IPS DF 6.9 (cell line): ENCODE measurements at regions not wholly inside any gene's neighbourhood (a gene's known extent, or its start where the extent isn't known, plus 50 kb on each side); places are given as distances from the start of the nearest gene placed in this dataset.
A peak's percentile ranks its signal among the peaks of the same experiment; 100 is the strongest.
"Not testable (repeated sequence)": the region's sequence is repeated elsewhere in the genome, so short reads cannot be mapped to it uniquely, and the experiment has no call there.

Experiments
- DNase-seq: peaks from one replicate; pipeline ENCODE4 v3.0.0-alpha.2; 2013; ENCODE audit warnings: low read depth, low spot score
- H3K27ac ChIP-seq: one replicate; pipeline ENCODE4 v1.5.1; 2013; ENCODE audit warnings: low read length, control low read depth
- H3K27me3 ChIP-seq: 2 replicates; pipeline ENCODE4 v1.6.1; 2013; ENCODE audit warnings: mild to moderate bottlenecking, low read length; ENCODE audit not compliant: control insufficient read depth, insufficient read depth
- H3K36me3 ChIP-seq: 2 replicates; pipeline ENCODE4 v1.6.1; 2013; ENCODE audit warnings: low read length; ENCODE audit not compliant: control insufficient read depth, insufficient read depth
- H3K4me1 ChIP-seq: 2 replicates; pipeline ENCODE4 v1.6.1; 2013; ENCODE audit warnings: low read length; ENCODE audit not compliant: control insufficient read depth, insufficient read depth
- H3K4me3 ChIP-seq: 2 replicates; pipeline ENCODE4 v1.5.1; 2013; ENCODE audit warnings: mild to moderate bottlenecking, low read length
- H3K9me3 ChIP-seq: 2 replicates; pipeline ENCODE4 v1.6.1; 2013; ENCODE audit warnings: low read length, inconsistent platforms; ENCODE audit not compliant: control insufficient read depth, insufficient read depth
- WGBS: extraction: QIAGEN DNeasy Blood & Tissue Kit; methylation state at CpG from one replicate; pipeline ENCODE4 v1.1.7; 2013; ENCODE audit warnings: mixed read lengths, missing lambda C conversion rate; ENCODE audit not compliant: insufficient read length, insufficient coverage; 5-methylcytosine and 5-hydroxymethylcytosine counted together

- H3K27ac ChIP-seq, result no peak overlapping the region
- no CpG with 5 or more reads among the region's 16 CpGs for WGBS
- no peaks in the 10 kb centered on the region for H3K9me3 ChIP-seq
- H3K27me3 ChIP-seq, result no peaks in the 10 kb centered on the region
- H3K4me1 ChIP-seq, result no peaks in the 10 kb centered on the region
- H3K4me3 ChIP-seq, result peak overlapping the region; percentile 53; the same call in 1 of the 2 replicates
- DNase-seq, result no peak
- no peaks in the 10 kb centered on the region for H3K36me3 ChIP-seq
Observed at GRCh38 chr5:154683101-154683880, 71.9 kb upstream of the LARP1 start.

GRCh38 chr5:154679501-154679900, 75.7 kb upstream of the LARP1 start:
- H3K36me3 ChIP-seq, result no peaks in the 10 kb centered on the region
- no CpG with 5 or more reads among the region's 4 CpGs for WGBS
- DNase-seq, result no peak
- H3K27ac ChIP-seq, result no peak overlapping the region
- no peak overlapping the region for H3K4me3 ChIP-seq
- no peaks in the 10 kb centered on the region for H3K4me1 ChIP-seq
- H3K27me3 ChIP-seq, result no peaks in the 10 kb centered on the region
- H3K9me3 ChIP-seq, result no peaks in the 10 kb centered on the region

- no peak overlapping the region for H3K27ac ChIP-seq
- no peaks in the 10 kb centered on the region for H3K36me3 ChIP-seq
- no peak for DNase-seq
- H3K27me3 ChIP-seq, result no peaks in the 10 kb centered on the region
- H3K4me1 ChIP-seq, result no peaks in the 10 kb centered on the region
- no CpG with 5 or more reads among the region's 2 CpGs for WGBS
- H3K9me3 ChIP-seq, result no peaks in the 10 kb centered on the region
- H3K4me3 ChIP-seq, result no peak overlapping the region
Observed at GRCh38 chr5:154677921-154678320, 77.3 kb upstream of the LARP1 start.

- no CpG with 5 or more reads among the region's 1 CpG for WGBS
- no peak overlapping the region for H3K27ac ChIP-seq
- DNase-seq, result no peak
- no peaks in the 10 kb centered on the region for H3K9me3 ChIP-seq
- H3K4me3 ChIP-seq, result no peak overlapping the region
- no peaks in the 10 kb centered on the region for H3K27me3 ChIP-seq
- H3K36me3 ChIP-seq, result no peaks in the 10 kb centered on the region
- no peaks in the 10 kb centered on the region for H3K4me1 ChIP-seq
Observed at GRCh38 chr5:154676508-154676907, 78.7 kb upstream of the LARP1 start.

GRCh38 chr5:154674029-154674428, 81.1 kb upstream of the LARP1 start:
- no peaks in the 10 kb centered on the region for H3K4me1 ChIP-seq
- WGBS, result no CpG with 5 or more reads among the region's 2 CpGs
- H3K27ac ChIP-seq, result no peak overlapping the region
- H3K9me3 ChIP-seq, result no peaks in the 10 kb centered on the region
- H3K27me3 ChIP-seq, result no peaks in the 10 kb centered on the region
- no peak for DNase-seq
- no peaks in the 10 kb centered on the region for H3K36me3 ChIP-seq
- H3K4me3 ChIP-seq, result no peak overlapping the region

- Histone ChIP-seq H3K4me3 (no peak overlapping the region), H3K4me1 (no peaks in the 10 kb centered on the region), H3K27ac (no peak overlapping the region), H3K9me3 (no peaks in the 10 kb centered on the region; the same call in 1 of the 2 replicates), H3K27me3 (no peaks in the 10 kb centered on the region), H3K36me3 (no peaks in the 10 kb centered on the region)
- no CpG with 5 or more reads among the region's 4 CpGs for WGBS
- no peak for DNase-seq
Observed at GRCh38 chr5:154673506-154673905, 81.7 kb upstream of the LARP1 start.

- not testable (repeated sequence) for H3K9me3 ChIP-seq, H3K27ac ChIP-seq, H3K36me3 ChIP-seq, H3K4me1 ChIP-seq, DNase-seq, H3K27me3 ChIP-seq, H3K4me3 ChIP-seq
- WGBS, result no CpG with 5 or more reads among the region's 8 CpGs
Observed at GRCh38 chr5:154669913-154670312, 85.3 kb upstream of the LARP1 start.

GRCh38 chr5:154669402-154669801, 85.8 kb upstream of the LARP1 start:
- H3K27ac ChIP-seq, result no peak overlapping the region
- no peaks in the 10 kb centered on the region for H3K4me1 ChIP-seq
- H3K27me3 ChIP-seq, result no peaks in the 10 kb centered on the region
- no peak for DNase-seq
- WGBS, result no CpG with 5 or more reads among the region's 7 CpGs
- peaks cover 2% of the 10 kb centered on the region; the same call in 1 of the 2 replicates for H3K9me3 ChIP-seq
- no peaks in the 10 kb centered on the region for H3K36me3 ChIP-seq
- H3K4me3 ChIP-seq, result no peak overlapping the region

- Histone ChIP-seq H3K27me3 (no peaks in the 10 kb centered on the region; the same call in 1 of the 2 replicates), H3K9me3 (peaks cover 2% of the 10 kb centered on the region; the same call in 1 of the 2 replicates), H3K36me3 (no peaks in the 10 kb centered on the region), H3K4me3 (no peak overlapping the region), H3K27ac (no peak overlapping the region), H3K4me1 (0 out of 2 replicates have a peak, but pooled peaks cover 1% of the 10 kb centered on the region)
- DNase-seq, result no peak
Observed at GRCh38 chr5:154664869-154665268, 90.3 kb upstream of the LARP1 start.

GRCh38 chr5:154663424-154663823, 91.8 kb upstream of the LARP1 start:
- DNase-seq, result no peak
- Histone ChIP-seq H3K9me3 (peaks cover 2% of the 10 kb centered on the region; the same call in 1 of the 2 replicates), H3K27ac (no peak overlapping the region), H3K4me1 (0 out of 2 replicates have a peak, but pooled peaks cover 1% of the 10 kb centered on the region), H3K36me3 (no peaks in the 10 kb centered on the region), H3K27me3 (no peaks in the 10 kb centered on the region; the same call in 1 of the 2 replicates), H3K4me3 (no peak overlapping the region)
- no CpG with 5 or more reads among the region's 3 CpGs for WGBS
